Osteoblast (primary cell): ENCODE measurements at regions not wholly inside any gene's neighbourhood (a gene's known extent, or its start where the extent isn't known, plus 50 kb on each side); places are given as distances from the start of the nearest gene placed in this dataset.

Source experiments
- DNase-seq: peaks from one replicate; pipeline ENCODE4 v3.0.0; 2011; ENCODE audit warnings: low spot score, mixed read lengths; ENCODE audit not compliant: insufficient read length; ENCODE audit errors: missing footprints
- H2AFZ ChIP-seq: 2 replicates; pipeline ENCODE4 v1.6.0; 2011; ENCODE audit warnings: mild to moderate bottlenecking, low read length
- H3K27ac ChIP-seq: 2 replicates; pipeline ENCODE4 v1.5.1; 2011; ENCODE audit warnings: mild to moderate bottlenecking, low read depth, low read length, moderate library complexity
- H3K27me3 ChIP-seq: 2 replicates; pipeline ENCODE4 v1.6.0; 2012; ENCODE audit warnings: mild to moderate bottlenecking, control low read depth, inconsistent platforms, low read length, moderate library complexity; ENCODE audit not compliant: insufficient read depth
- H3K36me3 ChIP-seq: 2 replicates; pipeline ENCODE4 v1.5.1; 2011; ENCODE audit warnings: mild to moderate bottlenecking, low read length, control low read depth, moderate library complexity; ENCODE audit not compliant: insufficient read depth
- H3K4me1 ChIP-seq: 2 replicates; pipeline ENCODE4 v1.5.1; 2011; ENCODE audit warnings: mild to moderate bottlenecking, low read length, control low read depth, moderate library complexity; ENCODE audit not compliant: insufficient read depth
- H3K4me2 ChIP-seq: 2 replicates; pipeline ENCODE4 v1.6.0; 2011; ENCODE audit warnings: mild to moderate bottlenecking, low read length; ENCODE audit not compliant: insufficient read depth
- H3K4me3 ChIP-seq: fragments of 200-600 bp; sonication (generic); 3 replicates; pipeline ENCODE4 v1.5.1; 2012; ENCODE audit warnings: mild to moderate bottlenecking, low read length, inconsistent platforms; ENCODE audit not compliant: insufficient read depth
- H3K79me2 ChIP-seq: 2 replicates; pipeline ENCODE4 v1.6.0; 2012; ENCODE audit warnings: mild to moderate bottlenecking, low read length, control low read depth, inconsistent platforms; ENCODE audit not compliant: insufficient read depth
- H3K9me3 ChIP-seq: 2 replicates; pipeline ENCODE4 v1.5.1; 2011; ENCODE audit warnings: low read depth, low read length, control low read depth
- H4K20me1 ChIP-seq: 2 replicates; pipeline ENCODE4 v1.6.0; 2012; ENCODE audit warnings: mild to moderate bottlenecking, low read length, control low read depth; ENCODE audit not compliant: insufficient read depth
- CTCF ChIP-seq: IDR thresholded peaks from 2 replicates; pipeline ENCODE4 v1.5.1; 2011; ENCODE audit warnings: mild to moderate bottlenecking, low read depth, low read length, moderate library complexity; ENCODE audit errors: extremely low read depth

- Histone ChIP-seq H3K79me2 (no peaks in the 10 kb centered on the region), H3K27me3 (no peaks in the 10 kb centered on the region), H3K9me3 (no peaks in the 10 kb centered on the region), H3K4me3 (no peak overlapping the region), H3K27ac (no peak overlapping the region), H2AFZ (no peak overlapping the region), H3K4me2 (no peak overlapping the region), H3K4me1 (peaks cover 9% of the 10 kb centered on the region), H4K20me1 (no peaks in the 10 kb centered on the region), H3K36me3 (no peaks in the 10 kb centered on the region)
- DNase-seq: no peak
- no peak for TF ChIP-seq CTCF
These were observed 358.9 kb upstream of the ID4 start for GRCh38 chr6:19478273-19478672.

DNA sequence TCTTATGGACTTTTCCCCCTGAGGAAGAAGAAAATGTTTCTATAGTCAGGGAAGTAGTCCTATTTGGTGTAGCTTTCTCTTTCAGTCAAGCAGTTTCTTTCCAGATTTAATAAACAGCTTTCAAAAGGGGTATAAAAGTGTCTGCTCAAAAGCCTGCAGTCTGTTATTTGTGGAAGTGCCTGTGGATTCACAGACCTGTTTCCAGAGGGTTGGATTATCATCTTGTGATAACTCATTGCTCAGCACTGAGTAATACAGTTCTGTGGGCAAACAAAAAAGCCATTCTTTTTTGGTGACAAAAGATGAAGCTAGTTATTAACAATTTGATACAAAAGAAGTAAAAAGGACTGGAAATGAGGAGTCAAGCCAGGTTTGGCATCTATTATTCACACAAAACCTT is 358.2 kb upstream of the ID4 start:
- no peaks in the 10 kb centered on the region for H3K79me2 ChIP-seq
- H2AFZ ChIP-seq: no peak overlapping the region
- H3K27ac ChIP-seq: no peak overlapping the region
- no peaks in the 10 kb centered on the region for H3K36me3 ChIP-seq
- H3K4me2 ChIP-seq: no peak overlapping the region
- DNase-seq: no peak
- TF ChIP-seq CTCF: no peak
- peaks cover 9% of the 10 kb centered on the region for H3K4me1 ChIP-seq
- H3K27me3 ChIP-seq: no peaks in the 10 kb centered on the region
- no peak overlapping the region for H3K4me3 ChIP-seq
- no peaks in the 10 kb centered on the region for H3K9me3 ChIP-seq
- H4K20me1 ChIP-seq: no peaks in the 10 kb centered on the region

- Histone ChIP-seq H3K79me2 (no peaks in the 10 kb centered on the region), H3K4me1 (peaks cover 9% of the 10 kb centered on the region), H2AFZ (no peak overlapping the region), H4K20me1 (no peaks in the 10 kb centered on the region), H3K27me3 (no peaks in the 10 kb centered on the region), H3K9me3 (no peaks in the 10 kb centered on the region), H3K27ac (no peak overlapping the region), H3K36me3 (no peaks in the 10 kb centered on the region), H3K4me3 (no peak overlapping the region), H3K4me2 (no peak overlapping the region)
- no peak for TF ChIP-seq CTCF
- no peak for DNase-seq
These were observed 357.6 kb upstream of the ID4 start for GRCh38 chr6:19479551-19479950.

GRCh38 chr6:19492636-19493405 is 344.3 kb upstream of the ID4 start:
- no peak overlapping the region for H2AFZ ChIP-seq

More at GRCh38 chr6:19492636-19493405, 344.3 kb upstream of the ID4 start:
- TF ChIP-seq CTCF: no peak
- H3K79me2 ChIP-seq: no peaks in the 10 kb centered on the region
- no peaks in the 10 kb centered on the region for H3K27me3 ChIP-seq
- H3K36me3 ChIP-seq: no peaks in the 10 kb centered on the region
- no peak overlapping the region for H3K4me3 ChIP-seq
- no peak overlapping the region for H3K4me2 ChIP-seq
- no peaks in the 10 kb centered on the region for H4K20me1 ChIP-seq
- no peak for DNase-seq
- H3K9me3 ChIP-seq: no peaks in the 10 kb centered on the region
- no peak overlapping the region for H3K27ac ChIP-seq
- H3K4me1 ChIP-seq: no peaks in the 10 kb centered on the region
